Suppressor macrophage (primary cell): ENCODE measurements at regions not wholly inside any gene's neighbourhood (a gene's known extent, or its start where the extent isn't known, plus 50 kb on each side); places are given as distances from the start of the nearest gene placed in this dataset.

Source experiments
- DNase-seq, 4 experiments: peaks; one replicate each; pipeline ENCODE4 v3.0.0-alpha.2; 2020 to 2022

DNA sequence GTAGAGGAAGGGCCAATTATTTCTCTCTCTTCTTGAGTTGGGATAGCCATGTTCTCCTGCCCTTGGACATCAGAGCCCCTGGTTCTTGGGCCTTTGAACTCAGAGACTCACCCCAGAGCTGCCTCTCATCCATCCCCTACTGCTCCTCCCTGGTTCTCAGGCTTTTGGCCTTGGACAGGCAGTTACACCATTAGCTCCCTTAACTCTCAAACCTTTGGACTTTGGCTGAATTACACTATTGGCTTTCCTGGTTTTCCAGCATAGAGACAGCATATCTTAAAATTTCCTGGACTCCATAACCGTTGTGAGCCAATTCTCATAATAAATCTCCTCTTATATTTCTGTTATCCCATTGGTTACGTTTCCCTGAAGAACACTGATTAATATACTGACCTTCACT lies 63.7 kb upstream of the CHL1 start:
- DNase-seq, result no peak

DNA sequence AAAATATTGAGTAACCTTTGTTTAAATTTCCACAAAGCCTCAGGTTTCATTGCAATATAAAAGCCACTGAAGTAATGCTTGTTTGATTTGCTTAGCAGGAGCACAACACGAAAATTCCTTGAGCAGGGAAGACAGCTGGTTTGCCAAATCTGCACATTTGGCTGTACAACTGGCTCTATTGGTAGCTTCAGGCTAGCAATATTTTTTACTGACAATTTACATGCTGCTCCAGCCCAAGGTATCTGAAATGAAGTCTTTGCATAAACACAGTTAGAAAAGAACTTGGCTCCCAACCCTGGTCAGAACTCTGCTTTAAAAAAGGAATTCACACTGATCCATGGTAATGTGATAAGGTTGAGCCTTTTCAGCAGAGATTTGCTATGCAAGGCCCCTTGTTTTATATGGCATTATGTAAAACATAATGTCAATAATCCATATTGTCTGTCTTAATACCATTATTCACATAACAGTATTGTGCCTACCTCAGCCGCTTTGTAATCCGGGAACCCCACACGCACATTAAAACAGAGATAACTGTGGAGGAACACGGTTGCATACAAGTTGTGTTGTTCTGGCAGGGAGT lies 55.7 kb upstream of the CHL1 start:
- DNase-seq, result no peak
